SK-N-MC (cell line): ENCODE measurements at regions not wholly inside any gene's neighbourhood (a gene's known extent, or its start where the extent isn't known, plus 50 kb on each side); places are given as distances from the start of the nearest gene placed in this dataset.

Experiments
- EZH2 ChIP-seq: fragments of 200-600 bp; sonication (generic); IDR thresholded peaks from one replicate; pipeline ENCODE4 v1.6.1; 2017; ENCODE audit warnings: antibody characterized with exemption
- FOXP2 ChIP-seq: optimal IDR thresholded peaks from 2 replicates; pipeline ENCODE3; 2011; ENCODE audit warnings: mild to moderate bottlenecking, moderate library complexity; ENCODE audit not compliant: insufficient read depth; ENCODE audit errors: extremely low read length, control extremely low read depth
- POLR2AphosphoS5 ChIP-seq: IDR thresholded peaks from 2 replicates; pipeline ENCODE4 v1.6.1; 2012; ENCODE audit warnings: mild to moderate bottlenecking, low read depth, low read length, borderline replicate concordance

DNA sequence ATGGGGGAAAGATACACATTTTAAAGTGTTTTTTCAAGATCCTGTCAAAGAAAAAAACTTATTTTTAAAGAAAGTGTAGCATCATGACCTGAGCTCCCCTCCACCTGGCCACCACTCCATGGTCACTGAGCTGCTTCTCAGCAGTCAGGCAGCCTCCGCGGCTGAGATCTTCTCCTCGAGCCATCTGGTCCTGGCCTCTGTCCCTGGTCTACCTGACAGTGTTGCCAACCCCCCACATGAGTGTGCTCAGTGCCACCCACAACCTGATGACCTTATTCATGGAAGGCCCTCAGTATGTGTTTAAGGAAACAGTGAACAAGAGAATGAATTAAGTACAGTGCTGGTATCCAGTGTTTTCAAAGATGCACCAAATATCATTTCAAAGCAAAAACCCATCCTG is 694.5 kb upstream of the NRP1 start:
- no peak for TF ChIP-seq EZH2
- TF ChIP-seq POLR2AphosphoS5, result no peak
- TF ChIP-seq FOXP2, result no peak
